ENCODE measurements at regions not wholly inside any gene's neighbourhood (a gene's known extent, or its start where the extent isn't known, plus 50 kb on each side); places are given as distances from the start of the nearest gene placed in this dataset.

DNA sequence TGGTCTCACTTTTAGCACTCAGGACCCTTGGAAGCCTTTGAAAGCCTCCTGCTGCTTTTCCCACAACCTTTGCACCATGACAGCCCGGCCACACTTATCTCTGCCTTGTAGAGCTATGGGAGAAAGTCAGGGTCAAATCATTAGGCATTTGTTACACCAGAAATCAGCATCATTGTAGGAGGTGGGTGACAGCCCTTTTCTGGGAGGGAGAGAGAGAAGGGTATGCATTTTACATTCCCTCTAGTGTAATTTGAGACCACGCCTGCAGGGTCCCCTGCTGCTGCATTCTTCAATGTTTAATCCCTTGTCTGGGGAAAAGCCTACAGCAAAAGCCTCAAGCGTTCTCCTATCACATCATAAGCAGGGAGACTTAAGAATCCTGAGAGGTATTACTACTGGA lies 766.8 kb upstream of the FAM98A start:
- DNase-seq (ENCODE audit: low spot score), result no peak
- no peaks in the 10 kb centered on the region for H3K36me3 ChIP-seq
- TF ChIP-seq CTCF (IDR thresholded peaks at IDR 0.05), result no peak

GRCh38 chr2:34365512-34365911 lies 766.4 kb upstream of the FAM98A start:
- Histone ChIP-seq H3K36me3 (no peaks in the 10 kb centered on the region), H3K4me3 (no peak overlapping the region), H3K4me1 (ENCODE audit: control insufficient read depth in 1 of 2, low read depth in 2 of 2) (no peaks in the 10 kb centered on the region), H3K27me3 (replicated peaks; ENCODE audit: insufficient read depth) (no peaks in the 10 kb centered on the region), H3K9me3 (no peaks in the 10 kb centered on the region), H3K27ac (no peak overlapping the region)
- TF ChIP-seq CTCF (IDR thresholded peaks at IDR 0.05), result no peak
- no peak for ATAC-seq (ENCODE audit: insufficient number of reproducible peaks, low FRiP score, low read depth)
- DNase-seq (ENCODE audit: low spot score), result no peak

More for the DNA sequence above, 766.8 kb upstream of the FAM98A start:
- Histone ChIP-seq H3K4me1 (ENCODE audit: control insufficient read depth in 1 of 2, low read depth in 2 of 2) (no peaks in the 10 kb centered on the region), H3K4me3 (no peak overlapping the region), H3K27ac (no peak overlapping the region), H3K27me3 (replicated peaks; ENCODE audit: insufficient read depth) (no peaks in the 10 kb centered on the region), H3K9me3 (no peaks in the 10 kb centered on the region)
- no peak for ATAC-seq (ENCODE audit: insufficient number of reproducible peaks, low FRiP score, low read depth)

GRCh38 chr2:34353509-34354113 lies 754.5 kb upstream of the FAM98A start:
- DNase-seq (ENCODE audit: low spot score) (no peak), ATAC-seq (ENCODE audit: insufficient number of reproducible peaks, low FRiP score, low read depth) (no peak)
- TF ChIP-seq CTCF (IDR thresholded peaks at IDR 0.05), result no peak
- Histone ChIP-seq H3K4me3 (no peak overlapping the region), H3K36me3 (no peaks in the 10 kb centered on the region), H3K27ac (no peak overlapping the region), H3K9me3 (no peaks in the 10 kb centered on the region), H3K27me3 (replicated peaks; ENCODE audit: insufficient read depth) (no peaks in the 10 kb centered on the region), H3K4me1 (ENCODE audit: control insufficient read depth in 1 of 2, low read depth in 2 of 2) (no peaks in the 10 kb centered on the region)

GRCh38 chr2:34349527-34349926 lies 750.4 kb upstream of the FAM98A start:
- no peaks in the 10 kb centered on the region for H3K27me3 ChIP-seq (replicated peaks; ENCODE audit: insufficient read depth)
- H3K27ac ChIP-seq, result no peak overlapping the region
- no peaks in the 10 kb centered on the region for H3K36me3 ChIP-seq
- ATAC-seq (ENCODE audit: insufficient number of reproducible peaks, low FRiP score, low read depth) (no peak), DNase-seq (ENCODE audit: low spot score) (no peak)
- no peaks in the 10 kb centered on the region for H3K4me1 ChIP-seq (ENCODE audit: control insufficient read depth in 1 of 2, low read depth in 2 of 2)
- no peak overlapping the region for H3K4me3 ChIP-seq
- H3K9me3 ChIP-seq, result no peaks in the 10 kb centered on the region
- no peak for TF ChIP-seq CTCF (IDR thresholded peaks at IDR 0.05)

GRCh38 chr2:34345030-34345429 lies 745.9 kb upstream of the FAM98A start:
- H3K27me3 ChIP-seq (replicated peaks; ENCODE audit: insufficient read depth), result no peaks in the 10 kb centered on the region
- no peak for TF ChIP-seq CTCF (IDR thresholded peaks at IDR 0.05)
- DNase-seq (ENCODE audit: low spot score) (no peak), ATAC-seq (ENCODE audit: insufficient number of reproducible peaks, low FRiP score, low read depth) (no peak)
- no peaks in the 10 kb centered on the region for H3K36me3 ChIP-seq
- H3K4me1 ChIP-seq (ENCODE audit: control insufficient read depth in 1 of 2, low read depth in 2 of 2), result no peaks in the 10 kb centered on the region
- no peak overlapping the region for H3K4me3 ChIP-seq
- no peak overlapping the region for H3K27ac ChIP-seq
- no peaks in the 10 kb centered on the region for H3K9me3 ChIP-seq
